NCI-H345 treated with DMSO at 0.1 percent for 48 hours (cell line): ENCODE measurements at regions not wholly inside any gene's neighbourhood (a gene's known extent, or its start where the extent isn't known, plus 50 kb on each side); places are given as distances from the start of the nearest gene placed in this dataset.

Source experiments
- DNase-seq: peaks from one replicate; lab custom pipeline; 2025; ENCODE audit not compliant: unreplicated experiment; lab: John Stamatoyannopoulos, UW

DNA sequence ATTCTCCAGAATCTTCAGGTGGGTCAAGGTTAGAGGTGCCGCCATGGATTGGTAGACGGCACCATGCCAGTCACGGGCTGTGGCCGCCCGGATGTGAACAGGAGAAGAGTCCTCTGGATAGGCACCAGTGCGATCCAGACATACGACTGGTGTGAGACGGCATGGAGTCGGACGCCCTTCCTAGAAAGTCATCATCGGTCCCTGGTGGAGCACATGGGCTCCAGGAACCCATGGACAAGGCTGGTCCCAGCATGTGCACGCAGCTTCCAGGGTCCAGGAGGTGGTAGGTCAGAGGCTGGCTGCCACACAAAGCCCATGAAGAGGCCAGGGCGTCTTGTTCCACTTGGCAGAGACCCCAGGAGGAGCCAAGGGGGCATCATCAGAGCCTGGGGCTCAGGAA is 276.1 kb upstream of the LRRC3B start:
- DNase-seq: no peak

- no peak for DNase-seq
These were observed 275.4 kb upstream of the LRRC3B start for GRCh38 chr3:26347150-26347549.

- DNase-seq: no peak
These were observed 271.7 kb upstream of the LRRC3B start for GRCh38 chr3:26350853-26351252.

- DNase-seq: no peak
These were observed 269.5 kb upstream of the LRRC3B start for GRCh38 chr3:26353097-26353496.

GRCh38 chr3:26358405-26358804 is 264.2 kb upstream of the LRRC3B start:
- DNase-seq: no peak

- DNase-seq: no peak
These were observed 256.9 kb upstream of the LRRC3B start for GRCh38 chr3:26365706-26366105.

DNA sequence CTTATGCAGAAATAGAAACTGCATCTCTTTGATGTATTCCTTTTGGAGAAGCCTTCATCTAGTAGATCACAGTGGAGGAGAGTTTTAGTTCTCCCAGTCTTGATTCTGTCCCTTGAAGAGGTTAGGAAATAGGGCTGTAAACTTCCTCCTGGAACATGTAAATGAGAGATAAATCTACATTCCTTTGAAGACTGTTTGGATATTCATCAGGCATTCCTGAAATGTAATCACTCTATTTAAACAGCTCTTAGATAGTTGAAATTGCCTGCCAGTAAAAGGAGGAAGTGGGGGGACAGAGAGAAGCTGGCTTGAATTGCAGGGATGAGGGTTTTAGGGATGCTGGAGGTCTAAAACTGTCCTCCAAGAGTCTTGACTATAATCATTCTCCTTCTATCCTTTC is 254.3 kb upstream of the LRRC3B start:
- DNase-seq: no peak

DNA sequence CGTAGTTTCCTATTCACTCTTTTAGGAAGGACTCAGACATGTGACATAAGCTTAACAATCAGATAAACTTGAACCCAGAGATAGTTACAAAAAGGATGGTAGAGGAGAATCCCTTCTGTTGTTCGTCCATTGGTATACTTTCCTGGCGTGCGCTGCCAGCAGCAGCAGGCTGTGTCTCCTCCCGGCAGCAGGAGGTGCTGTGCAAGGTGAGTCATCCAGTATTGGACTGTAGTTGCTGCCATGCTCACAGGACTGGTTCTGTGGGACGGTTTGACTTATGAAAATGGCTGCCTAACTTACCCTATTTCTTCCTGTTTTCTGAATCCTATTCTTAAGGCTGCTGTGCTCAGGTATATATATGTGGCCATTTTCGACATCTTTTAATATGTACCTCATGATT is 253.4 kb upstream of the LRRC3B start:
- no peak for DNase-seq

GRCh38 chr3:26375843-26376530 is 246.6 kb upstream of the LRRC3B start:
- no peak for DNase-seq

- no peak for DNase-seq
These were observed 241.2 kb upstream of the LRRC3B start for GRCh38 chr3:26381411-26381810.

DNA sequence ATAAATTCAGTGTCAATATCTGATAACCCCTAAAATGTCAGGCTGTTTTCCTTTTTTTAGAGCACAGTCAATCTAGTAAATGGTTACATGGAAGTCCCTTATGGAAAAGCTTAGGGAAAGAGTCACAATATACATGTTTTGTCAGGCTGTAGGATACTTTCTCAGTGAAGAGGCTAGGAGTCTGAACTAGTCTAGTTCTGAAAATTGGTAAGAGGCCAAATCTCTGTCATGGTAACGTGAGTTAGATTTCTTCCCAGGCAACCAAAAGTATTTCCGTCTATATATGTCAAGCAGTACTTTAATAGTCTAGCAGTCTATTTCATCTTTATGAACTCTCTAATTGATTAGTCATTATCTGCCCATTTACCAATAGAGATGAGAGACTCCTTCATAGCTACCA is 215.9 kb upstream of the LRRC3B start:
- DNase-seq: no peak

GRCh38 chr3:26418553-26418952 is 204.0 kb upstream of the LRRC3B start:
- DNase-seq: no peak

DNA sequence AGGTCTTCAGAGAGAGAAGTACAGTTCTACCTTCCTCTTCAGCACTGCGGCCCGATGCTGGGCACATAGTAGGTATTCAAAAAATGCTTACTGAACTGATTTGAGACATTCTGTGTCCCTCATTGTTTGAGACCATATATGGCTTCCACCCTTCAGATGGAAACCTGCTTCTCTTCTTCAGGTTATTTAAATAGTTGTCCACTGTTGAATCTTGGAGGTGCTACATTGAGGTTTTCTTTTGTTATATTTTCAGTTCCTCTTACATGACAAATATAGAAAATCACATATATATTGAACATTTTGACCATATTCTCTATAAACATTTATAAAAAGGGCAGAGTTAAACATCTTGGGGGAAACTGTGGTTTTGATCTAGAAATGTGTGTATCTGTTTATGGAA is 200.2 kb upstream of the LRRC3B start:
- no peak for DNase-seq

DNA sequence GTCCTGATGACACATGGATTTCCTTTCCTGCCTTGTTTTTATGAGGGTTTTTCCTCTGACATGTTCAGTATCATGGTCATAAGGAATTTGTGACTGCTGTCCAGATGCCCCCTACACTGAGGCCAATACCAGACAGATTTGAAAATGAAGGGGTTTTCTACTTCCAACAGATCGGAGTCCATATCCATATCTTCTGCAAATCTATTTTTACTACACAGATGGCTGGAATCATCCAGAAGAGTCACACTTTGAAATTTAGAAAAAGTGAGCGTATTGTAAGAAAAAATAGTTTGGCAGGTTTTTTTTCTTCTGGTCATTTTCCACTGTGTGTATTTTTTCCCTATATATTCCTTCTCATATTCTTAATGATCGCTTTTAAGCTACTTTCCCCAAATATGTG is 197.5 kb upstream of the LRRC3B start:
- no peak for DNase-seq

DNA sequence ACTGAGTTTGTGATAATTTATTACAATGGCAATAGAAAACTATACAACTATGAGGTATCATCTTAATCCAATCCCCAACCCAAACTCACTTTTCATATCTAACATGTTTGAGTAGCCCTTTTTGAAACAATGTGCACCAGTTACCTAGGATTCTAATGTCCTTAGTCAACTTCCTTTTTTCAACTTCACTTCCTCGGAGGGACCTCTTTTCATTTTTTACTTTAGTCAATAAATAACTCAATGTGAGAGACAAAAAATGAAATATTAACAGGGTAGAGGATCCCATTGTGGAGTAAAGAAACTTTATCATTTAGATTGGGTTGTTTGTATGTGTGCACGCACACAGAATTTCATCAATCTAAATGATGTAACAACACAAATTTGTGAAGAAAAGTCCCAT is 193.6 kb upstream of the LRRC3B start:
- no peak for DNase-seq

DNA sequence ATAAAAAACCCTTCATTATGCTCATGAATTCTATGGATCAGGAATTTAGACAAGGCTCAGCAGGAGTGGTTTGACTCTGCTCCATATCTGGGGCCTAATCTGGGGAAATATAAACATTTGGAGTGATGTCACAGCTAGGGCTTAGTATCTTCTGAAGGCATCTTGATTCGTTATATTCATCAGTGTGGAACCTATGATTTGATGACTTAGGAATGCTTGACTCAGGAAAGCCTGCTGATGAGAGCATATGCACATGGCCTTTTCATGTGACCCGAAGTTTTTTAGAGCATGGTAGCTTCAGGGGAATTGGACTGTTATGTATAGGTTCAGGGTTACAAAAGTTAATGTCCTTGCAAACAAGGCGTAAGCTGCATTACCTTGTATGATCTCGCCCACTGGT is 184.9 kb upstream of the LRRC3B start:
- no peak for DNase-seq

DNA sequence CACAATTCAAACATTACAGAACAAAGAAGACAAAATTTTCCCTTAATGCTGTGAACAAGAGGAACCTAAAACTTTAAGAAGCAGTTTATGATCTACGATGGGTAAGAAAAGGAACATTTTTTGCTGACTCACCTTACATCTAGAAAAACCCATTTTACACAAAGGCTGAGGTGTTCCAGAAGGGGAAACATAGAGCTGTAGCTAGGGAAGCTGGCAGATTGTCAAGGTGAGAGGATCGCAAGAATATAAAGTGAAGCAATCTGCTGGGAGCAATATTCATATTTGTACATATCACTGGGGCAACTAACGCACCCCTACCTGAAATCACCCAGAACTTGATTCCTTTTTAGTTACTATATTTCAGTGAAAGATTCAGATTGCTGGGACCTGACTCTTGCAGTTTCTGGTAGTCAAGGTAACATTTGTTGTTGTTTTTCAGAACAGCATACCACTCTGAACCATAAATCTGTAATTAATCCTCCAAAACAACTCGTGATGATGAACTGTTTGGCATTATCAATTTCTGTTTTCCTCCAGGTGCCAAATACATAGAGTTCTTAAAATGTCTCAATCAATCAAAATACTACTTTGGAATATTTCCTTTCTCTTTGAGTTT is 184.1 kb upstream of the LRRC3B start:
- DNase-seq: no peak

GRCh38 chr3:26438981-26439884 is 183.3 kb upstream of the LRRC3B start:
- DNase-seq: no peak

GRCh38 chr3:26449996-26450395 is 172.6 kb upstream of the LRRC3B start:
- no peak for DNase-seq

DNA sequence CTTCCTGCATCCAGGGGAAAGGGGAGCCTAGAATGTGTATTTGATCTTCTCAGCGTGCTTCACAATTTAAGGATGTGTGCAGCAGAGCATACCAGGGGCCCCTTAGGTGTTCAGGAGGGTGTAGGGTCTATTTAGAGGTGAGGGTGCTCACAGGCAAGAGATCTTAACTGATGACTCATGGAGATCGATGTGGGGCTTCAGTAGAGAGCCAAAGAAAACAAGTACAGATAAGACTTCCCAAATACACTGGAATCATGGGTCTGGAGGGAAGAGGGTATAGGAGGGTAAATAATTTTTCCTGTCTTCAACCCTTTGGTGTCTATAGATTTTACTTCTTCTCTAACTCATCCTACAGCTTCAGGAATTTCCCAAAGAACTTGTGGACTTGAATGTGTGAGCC is 170.2 kb upstream of the LRRC3B start:
- no peak for DNase-seq

GRCh38 chr3:26460985-26461384 is 161.6 kb upstream of the LRRC3B start:
- no peak for DNase-seq

DNA sequence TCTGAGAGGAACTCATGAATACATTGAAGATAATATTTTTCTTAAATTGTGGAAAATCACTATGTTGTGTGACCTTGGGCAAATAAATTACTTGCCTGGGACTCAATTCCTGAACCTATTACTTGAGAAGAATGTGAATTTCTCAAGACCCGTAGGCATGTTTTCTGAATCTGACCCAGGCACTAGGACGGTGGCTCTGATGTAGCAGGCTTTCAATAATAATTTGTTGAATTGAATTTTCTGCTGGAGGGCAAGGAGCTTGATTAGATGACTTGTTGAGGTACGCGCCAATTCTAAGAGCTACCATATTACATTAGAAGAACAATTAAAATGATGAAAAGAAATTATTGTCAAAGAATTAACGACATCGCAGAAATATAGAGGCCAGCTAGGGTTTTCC is 150.2 kb upstream of the LRRC3B start:
- no peak for DNase-seq
